CD4-positive, alpha-beta T cell treated with Interferon alpha-2 for 1 hour (primary cell): ENCODE measurements at regions not wholly inside any gene's neighbourhood (a gene's known extent, or its start where the extent isn't known, plus 50 kb on each side); places are given as distances from the start of the nearest gene placed in this dataset.
A peak's percentile ranks its signal among the peaks of the same experiment; 100 is the strongest.

Source experiments
- DNase-seq, 2 donors: peaks; one replicate each; pipeline ENCODE4 v3.0.0-alpha.2; 2020 to 2022

GRCh38 chr4:89598602-89599001 is 238.4 kb downstream of the SNCA start:
- DNase-seq, result no peak

GRCh38 chr4:89595125-89595789 is 241.7 kb downstream of the SNCA start:
- no peak for DNase-seq

- DNase-seq, result no peak
These were observed 246.8 kb downstream of the SNCA start for GRCh38 chr4:89590128-89590527.

GRCh38 chr4:89588421-89588820 is 248.5 kb downstream of the SNCA start:
- DNase-seq, result no peak

- no peak for DNase-seq
These were observed 249.6 kb downstream of the SNCA start for GRCh38 chr4:89587364-89587763.

GRCh38 chr4:89586864-89587263 is 250.1 kb downstream of the SNCA start:
- peak in 1 of 2 donors; percentile 10 for DNase-seq

- DNase-seq, result no peak
These were observed 250.6 kb downstream of the SNCA start for GRCh38 chr4:89586318-89586717.

GRCh38 chr4:89582756-89583505 is 254.0 kb downstream of the SNCA start:
- DNase-seq, result no peak

GRCh38 chr4:89579771-89580170 is 257.2 kb downstream of the SNCA start:
- no peak for DNase-seq

- DNase-seq, result no peak
These were observed 260.7 kb downstream of the SNCA start for GRCh38 chr4:89576246-89576645.

GRCh38 chr4:89575840-89576239 is 261.1 kb downstream of the SNCA start:
- DNase-seq, result no peak

GRCh38 chr4:89574176-89574575 is 262.8 kb downstream of the SNCA start:
- no peak for DNase-seq

GRCh38 chr4:89573656-89574055 is 263.3 kb downstream of the SNCA start:
- DNase-seq, result no peak

GRCh38 chr4:89572224-89572858 is 264.6 kb downstream of the SNCA start:
- no peak for DNase-seq

GRCh38 chr4:89570931-89571330 is 263.3 kb upstream of the GPRIN3 start:
- DNase-seq, result no peak

GRCh38 chr4:89567936-89568335 is 260.3 kb upstream of the GPRIN3 start:
- no peak for DNase-seq

GRCh38 chr4:89563431-89563830 is 255.8 kb upstream of the GPRIN3 start:
- no peak for DNase-seq

GRCh38 chr4:89562746-89563145 is 255.1 kb upstream of the GPRIN3 start:
- DNase-seq, result no peak

GRCh38 chr4:89561048-89561447 is 253.4 kb upstream of the GPRIN3 start:
- no peak for DNase-seq

GRCh38 chr4:89558147-89558546 is 250.5 kb upstream of the GPRIN3 start:
- peak in 1 of 2 donors; percentile 1 for DNase-seq

- no peak for DNase-seq
These were observed 249.2 kb upstream of the GPRIN3 start for GRCh38 chr4:89556601-89557305.

- DNase-seq, result no peak
These were observed 243.6 kb upstream of the GPRIN3 start for GRCh38 chr4:89551191-89551590.

GRCh38 chr4:89549907-89550306 is 242.3 kb upstream of the GPRIN3 start:
- no peak for DNase-seq
